ENCODE measurements at regions not wholly inside any gene's neighbourhood (a gene's known extent, or its start where the extent isn't known, plus 50 kb on each side); places are given as distances from the start of the nearest gene placed in this dataset.
"Not testable (repeated sequence)": the region's sequence is repeated elsewhere in the genome, so short reads cannot be mapped to it uniquely, and the experiment has no call there.

GRCh38 chr2:133871545-133872209, 303.4 kb upstream of the NCKAP5 start:
- Histone ChIP-seq H3K36me3 (ENCODE audit: control insufficient read depth, insufficient read depth, low read length) (no peaks in the 10 kb centered on the region), H3K27ac (ENCODE audit: low read length) (no peak overlapping the region), H3K4me3 (ENCODE audit: low read length) (no peak overlapping the region), H3K4me1 (ENCODE audit: control insufficient read depth, insufficient read depth, low read length) (no peaks in the 10 kb centered on the region), H3K27me3 (ENCODE audit: control insufficient read depth, insufficient read depth, low read length) (no peaks in the 10 kb centered on the region), H3K9me3 (ENCODE audit: control insufficient read depth, low read depth, low read length) (no peaks in the 10 kb centered on the region)
- WGBS (ENCODE audit: insufficient coverage, low lambda C conversion rate): 67% methylated on average over 2 of the region's 4 CpGs
- DNase-seq: no peak

GRCh38 chr2:133878326-133878725, 310.1 kb upstream of the NCKAP5 start:
- no CpG with 5 or more reads among the region's 5 CpGs for WGBS (ENCODE audit: insufficient coverage, low lambda C conversion rate)
- H3K4me1 ChIP-seq (ENCODE audit: control insufficient read depth, insufficient read depth, low read length): no peaks in the 10 kb centered on the region
- no peaks in the 10 kb centered on the region for H3K36me3 ChIP-seq (ENCODE audit: control insufficient read depth, insufficient read depth, low read length)
- no peaks in the 10 kb centered on the region for H3K9me3 ChIP-seq (ENCODE audit: control insufficient read depth, low read depth, low read length)
- H3K27me3 ChIP-seq (ENCODE audit: control insufficient read depth, insufficient read depth, low read length): peaks cover 3% of the 10 kb centered on the region
- no peak overlapping the region for H3K4me3 ChIP-seq (ENCODE audit: low read length)
- no peak for DNase-seq
- H3K27ac ChIP-seq (ENCODE audit: low read length): no peak overlapping the region

- WGBS (ENCODE audit: insufficient coverage, low lambda C conversion rate): no CpG with 5 or more reads among the region's 1 CpG
Measured at GRCh38 chr2:133879703-133880102, 311.4 kb upstream of the NCKAP5 start.

GRCh38 chr2:133882159-133882558, 313.9 kb upstream of the NCKAP5 start:
- H3K27ac ChIP-seq (ENCODE audit: low read length); H3K36me3 ChIP-seq (ENCODE audit: control insufficient read depth, insufficient read depth, low read length): not testable (repeated sequence)

More at GRCh38 chr2:133879703-133880102, 311.4 kb upstream of the NCKAP5 start:
- Histone ChIP-seq H3K9me3 (ENCODE audit: control insufficient read depth, low read depth, low read length) (no peaks in the 10 kb centered on the region), H3K36me3 (ENCODE audit: control insufficient read depth, insufficient read depth, low read length) (no peaks in the 10 kb centered on the region), H3K4me1 (ENCODE audit: control insufficient read depth, insufficient read depth, low read length) (peaks cover 4% of the 10 kb centered on the region), H3K4me3 (ENCODE audit: low read length) (no peak overlapping the region), H3K27me3 (ENCODE audit: control insufficient read depth, insufficient read depth, low read length) (peaks cover 3% of the 10 kb centered on the region), H3K27ac (ENCODE audit: low read length) (no peak overlapping the region)
- no peak for DNase-seq

GRCh38 chr2:133884739-133885381, 316.6 kb upstream of the NCKAP5 start:
- H3K9me3 ChIP-seq (ENCODE audit: control insufficient read depth, low read depth, low read length): no peaks in the 10 kb centered on the region
- DNase-seq: no peak
- whole genome bisulfite sequencing (ENCODE audit: insufficient coverage, low lambda C conversion rate): 71% methylated on average over 1 of the region's 2 CpGs
- no peaks in the 10 kb centered on the region for H3K36me3 ChIP-seq (ENCODE audit: control insufficient read depth, insufficient read depth, low read length)
- no peak overlapping the region for H3K27ac ChIP-seq (ENCODE audit: low read length)
- peaks cover 4% of the 10 kb centered on the region for H3K4me1 ChIP-seq (ENCODE audit: control insufficient read depth, insufficient read depth, low read length)
- H3K27me3 ChIP-seq (ENCODE audit: control insufficient read depth, insufficient read depth, low read length): no peaks in the 10 kb centered on the region
- no peak overlapping the region for H3K4me3 ChIP-seq (ENCODE audit: low read length)

More at GRCh38 chr2:133882159-133882558, 313.9 kb upstream of the NCKAP5 start:
- H3K9me3 ChIP-seq (ENCODE audit: control insufficient read depth, low read depth, low read length); H3K27me3 ChIP-seq (ENCODE audit: control insufficient read depth, insufficient read depth, low read length); H3K4me3 ChIP-seq (ENCODE audit: low read length); DNase-seq; H3K4me1 ChIP-seq (ENCODE audit: control insufficient read depth, insufficient read depth, low read length): not testable (repeated sequence)
- 100% methylated on average over 1 of the region's 4 CpGs for WGBS (ENCODE audit: insufficient coverage, low lambda C conversion rate)

- Histone ChIP-seq H3K4me3 (ENCODE audit: low read length) (no peak overlapping the region), H3K27me3 (ENCODE audit: control insufficient read depth, insufficient read depth, low read length) (no peaks in the 10 kb centered on the region), H3K36me3 (ENCODE audit: control insufficient read depth, insufficient read depth, low read length) (no peaks in the 10 kb centered on the region), H3K9me3 (ENCODE audit: control insufficient read depth, low read depth, low read length) (no peaks in the 10 kb centered on the region), H3K27ac (ENCODE audit: low read length) (no peak overlapping the region), H3K4me1 (ENCODE audit: control insufficient read depth, insufficient read depth, low read length) (peaks cover 4% of the 10 kb centered on the region)
- WGBS (ENCODE audit: insufficient coverage, low lambda C conversion rate): no CpG with 5 or more reads among the region's 5 CpGs
- no peak for DNase-seq
Measured at GRCh38 chr2:133885847-133886246, 317.6 kb upstream of the NCKAP5 start.

GRCh38 chr2:133886735-133887675, 318.7 kb upstream of the NCKAP5 start:
- Histone ChIP-seq H3K4me3 (ENCODE audit: low read length) (no peak overlapping the region), H3K27ac (ENCODE audit: low read length) (no peak overlapping the region), H3K36me3 (ENCODE audit: control insufficient read depth, insufficient read depth, low read length) (no peaks in the 10 kb centered on the region), H3K9me3 (ENCODE audit: control insufficient read depth, low read depth, low read length) (no peaks in the 10 kb centered on the region), H3K27me3 (ENCODE audit: control insufficient read depth, insufficient read depth, low read length) (no peaks in the 10 kb centered on the region), H3K4me1 (ENCODE audit: control insufficient read depth, insufficient read depth, low read length) (peaks cover 4% of the 10 kb centered on the region)
- peak; percentile 28 to 52 for DNase-seq
- WGBS (ENCODE audit: insufficient coverage, low lambda C conversion rate): 0% methylated on average over 2 of the region's 19 CpGs

- Histone ChIP-seq H3K4me1 (ENCODE audit: control insufficient read depth, insufficient read depth, low read length) (peaks cover 4% of the 10 kb centered on the region), H3K9me3 (ENCODE audit: control insufficient read depth, low read depth, low read length) (no peaks in the 10 kb centered on the region), H3K4me3 (ENCODE audit: low read length) (no peak overlapping the region), H3K27me3 (ENCODE audit: control insufficient read depth, insufficient read depth, low read length) (no peaks in the 10 kb centered on the region), H3K36me3 (ENCODE audit: control insufficient read depth, insufficient read depth, low read length) (no peaks in the 10 kb centered on the region), H3K27ac (ENCODE audit: low read length) (no peak overlapping the region)
- no CpG with 5 or more reads among the region's 4 CpGs for WGBS (ENCODE audit: insufficient coverage, low lambda C conversion rate)
- DNase-seq: no peak
Measured at GRCh38 chr2:133887676-133888040, 319.4 kb upstream of the NCKAP5 start.

GRCh38 chr2:133888107-133888506, 319.8 kb upstream of the NCKAP5 start:
- Histone ChIP-seq H3K36me3 (ENCODE audit: control insufficient read depth, insufficient read depth, low read length) (no peaks in the 10 kb centered on the region), H3K27me3 (ENCODE audit: control insufficient read depth, insufficient read depth, low read length) (no peaks in the 10 kb centered on the region), H3K4me3 (ENCODE audit: low read length) (no peak overlapping the region), H3K9me3 (ENCODE audit: control insufficient read depth, low read depth, low read length) (no peaks in the 10 kb centered on the region), H3K4me1 (ENCODE audit: control insufficient read depth, insufficient read depth, low read length) (peaks cover 4% of the 10 kb centered on the region), H3K27ac (ENCODE audit: low read length) (no peak overlapping the region)
- no peak for DNase-seq
- WGBS (ENCODE audit: insufficient coverage, low lambda C conversion rate): 100% methylated on average over 5 of the region's 8 CpGs

GRCh38 chr2:133888621-133889219, 320.5 kb upstream of the NCKAP5 start:
- DNase-seq: no peak
- peaks cover 4% of the 10 kb centered on the region for H3K4me1 ChIP-seq (ENCODE audit: control insufficient read depth, insufficient read depth, low read length)
- H3K27me3 ChIP-seq (ENCODE audit: control insufficient read depth, insufficient read depth, low read length): no peaks in the 10 kb centered on the region
- H3K36me3 ChIP-seq (ENCODE audit: control insufficient read depth, insufficient read depth, low read length): no peaks in the 10 kb centered on the region
- H3K27ac ChIP-seq (ENCODE audit: low read length): no peak overlapping the region
- no CpG with 5 or more reads among the region's 8 CpGs for WGBS (ENCODE audit: insufficient coverage, low lambda C conversion rate)
- no peaks in the 10 kb centered on the region for H3K9me3 ChIP-seq (ENCODE audit: control insufficient read depth, low read depth, low read length)
- no peak overlapping the region for H3K4me3 ChIP-seq (ENCODE audit: low read length)

All from large intestine (tissue), 3 donors.